Endodermal cell (in vitro differentiated cells): ENCODE measurements at regions not wholly inside any gene's neighbourhood (a gene's known extent, or its start where the extent isn't known, plus 50 kb on each side); places are given as distances from the start of the nearest gene placed in this dataset.

Experiments used
- DNase-seq: peaks from one replicate; pipeline ENCODE4 v3.0.0-alpha.2; 2017
- H3K27ac ChIP-seq: 2 replicates; pipeline ENCODE4 v1.5.1; 2013; ENCODE audit warnings: mild to moderate bottlenecking, low read depth, low read length, moderate library complexity
- H3K27me3 ChIP-seq: 2 replicates; pipeline ENCODE4 v1.6.1; 2013; ENCODE audit warnings: mild to moderate bottlenecking, low read length, moderate library complexity; ENCODE audit not compliant: insufficient read depth, control insufficient read depth, poor library complexity, severe bottlenecking
- H3K36me3 ChIP-seq: 2 replicates; pipeline ENCODE4 v1.7.0; 2013; ENCODE audit warnings: mild to moderate bottlenecking, low read length, moderate library complexity; ENCODE audit not compliant: control insufficient read depth, insufficient read depth
- H3K4me1 ChIP-seq: one replicate; pipeline ENCODE4 v1.7.0; 2013; ENCODE audit warnings: low read length; ENCODE audit not compliant: control insufficient read depth, insufficient read depth
- H3K4me3 ChIP-seq: 2 replicates; pipeline ENCODE4 v1.5.1; 2013; ENCODE audit warnings: mild to moderate bottlenecking, low read length, moderate library complexity
- H3K9ac ChIP-seq: 2 replicates; pipeline ENCODE4 v1.6.1; 2013; ENCODE audit warnings: mild to moderate bottlenecking, low read length, moderate library complexity; ENCODE audit not compliant: poor library complexity, severe bottlenecking; ENCODE audit errors: extremely low read depth
- H3K9me3 ChIP-seq: 2 replicates; pipeline ENCODE4 v1.6.1; 2013; ENCODE audit warnings: mild to moderate bottlenecking, low read length, moderate library complexity; ENCODE audit not compliant: control insufficient read depth
- H3K27ac Mint-ChIP-seq: 2 replicates; pipeline ENCODE4 v1.8.0; 2020; ENCODE audit warnings: mixed read lengths
- H3K27me3 Mint-ChIP-seq: 2 replicates; pipeline ENCODE4 v1.8.0; 2021; ENCODE audit warnings: mild to moderate bottlenecking, mixed read lengths; ENCODE audit not compliant: insufficient read depth
- H3K36me3 Mint-ChIP-seq: 2 replicates; pipeline ENCODE4 v1.8.0; 2020; ENCODE audit warnings: low read depth, mixed read lengths
- H3K4me1 Mint-ChIP-seq: 2 replicates; pipeline ENCODE4 v1.8.0; 2020; ENCODE audit warnings: mixed read lengths
- H3K4me3 Mint-ChIP-seq: 2 replicates; pipeline ENCODE4 v1.8.0; 2020; ENCODE audit warnings: mild to moderate bottlenecking, moderate library complexity, mixed read lengths
- H3K9me3 Mint-ChIP-seq: 2 replicates; pipeline ENCODE4 v1.8.0; 2020; ENCODE audit warnings: mild to moderate bottlenecking, mixed read lengths
- CTCF ChIP-seq: fragments of 200-600 bp; sonication (generic); conservative IDR thresholded peaks from 2 replicates; pipeline ENCODE4 v1.5.0; 2021; ENCODE audit warnings: antibody characterized with exemption, mild to moderate bottlenecking
- WGBS, 2 experiments: methylation state at CpG; one replicate each; pipeline versions ENCODE4 v1.1.5 to v1.1.7; 2013; ENCODE audit warnings: missing lambda C conversion rate in 2 of 2, mixed read lengths in 1 of 2; ENCODE audit not compliant: insufficient coverage in 1 of 2, insufficient read length in 1 of 2; 5-methylcytosine and 5-hydroxymethylcytosine counted together

GRCh38 chr16:72469932-72470331 lies 298.0 kb upstream of the PMFBP1 start:
- H3K4me3 Mint-ChIP-seq = no peak overlapping the region
- H3K9ac ChIP-seq = no peak overlapping the region

GRCh38 chr16:72468582-72468981 lies 296.6 kb upstream of the PMFBP1 start:
- Histone ChIP-seq H3K9me3 (peaks cover 22% of the 10 kb centered on the region), H3K36me3 (no peaks in the 10 kb centered on the region), H3K4me1 (no peaks in the 10 kb centered on the region), H3K9ac (no peak overlapping the region), H3K4me3 (no peak overlapping the region), H3K27ac (no peak overlapping the region), H3K27me3 (peaks cover under 1% of the 10 kb centered on the region)
- Mint-ChIP-seq H3K36me3 (peaks cover 11% of the 10 kb centered on the region), H3K27me3 (no peaks in the 10 kb centered on the region), H3K27ac (no peak overlapping the region), H3K9me3 (peaks cover 18% of the 10 kb centered on the region), H3K4me3 (no peak overlapping the region), H3K4me1 (peaks cover 6% of the 10 kb centered on the region)
- no peak for DNase-seq
- TF ChIP-seq CTCF = no peak

More at GRCh38 chr16:72469932-72470331, 298.0 kb upstream of the PMFBP1 start:
- no peak for DNase-seq
- no peak overlapping the region for H3K4me3 ChIP-seq
- H3K4me1 ChIP-seq = no peaks in the 10 kb centered on the region
- H3K27ac ChIP-seq = no peak overlapping the region
- no peaks in the 10 kb centered on the region for H3K36me3 ChIP-seq
- H3K9me3 ChIP-seq = peaks cover 9% of the 10 kb centered on the region
- Mint-ChIP-seq H3K27ac (no peak overlapping the region), H3K27me3 (no peaks in the 10 kb centered on the region), H3K9me3 (peaks cover 6% of the 10 kb centered on the region), H3K36me3 (peaks cover under 1% of the 10 kb centered on the region), H3K4me1 (peaks cover 10% of the 10 kb centered on the region)
- no peak for TF ChIP-seq CTCF
- H3K27me3 ChIP-seq = no peaks in the 10 kb centered on the region
- WGBS, 2 experiments = 70 to 93% methylated on average over 2 of the region's 2 CpGs

GRCh38 chr16:72467157-72467759 lies 295.3 kb upstream of the PMFBP1 start:
- H3K4me1 Mint-ChIP-seq = peaks cover 6% of the 10 kb centered on the region
- no peak overlapping the region for H3K27ac ChIP-seq
- H3K9ac ChIP-seq = no peak overlapping the region
- no peak overlapping the region for H3K4me3 ChIP-seq
- peaks cover 6% of the 10 kb centered on the region for H3K27me3 ChIP-seq
- WGBS, 2 experiments = 80 to 82% methylated on average over 1 to 3 of the region's 3 CpGs
- H3K36me3 ChIP-seq = no peaks in the 10 kb centered on the region
- DNase-seq = peak; percentile 55
- H3K27ac Mint-ChIP-seq = no peak overlapping the region
- no peaks in the 10 kb centered on the region for H3K27me3 Mint-ChIP-seq
- peaks cover 31% of the 10 kb centered on the region for H3K9me3 ChIP-seq
- H3K4me3 Mint-ChIP-seq = no peak overlapping the region
- no peaks in the 10 kb centered on the region for H3K4me1 ChIP-seq
- peak; percentile 86 for TF ChIP-seq CTCF
- peaks cover 26% of the 10 kb centered on the region for H3K9me3 Mint-ChIP-seq
- peaks cover 19% of the 10 kb centered on the region for H3K36me3 Mint-ChIP-seq
